ENCODE measurements at regions not wholly inside any gene's neighbourhood (a gene's known extent, or its start where the extent isn't known, plus 50 kb on each side); places are given as distances from the start of the nearest gene placed in this dataset.
"Not testable (repeated sequence)": the region's sequence is repeated elsewhere in the genome, so short reads cannot be mapped to it uniquely, and the experiment has no call there.

DNA sequence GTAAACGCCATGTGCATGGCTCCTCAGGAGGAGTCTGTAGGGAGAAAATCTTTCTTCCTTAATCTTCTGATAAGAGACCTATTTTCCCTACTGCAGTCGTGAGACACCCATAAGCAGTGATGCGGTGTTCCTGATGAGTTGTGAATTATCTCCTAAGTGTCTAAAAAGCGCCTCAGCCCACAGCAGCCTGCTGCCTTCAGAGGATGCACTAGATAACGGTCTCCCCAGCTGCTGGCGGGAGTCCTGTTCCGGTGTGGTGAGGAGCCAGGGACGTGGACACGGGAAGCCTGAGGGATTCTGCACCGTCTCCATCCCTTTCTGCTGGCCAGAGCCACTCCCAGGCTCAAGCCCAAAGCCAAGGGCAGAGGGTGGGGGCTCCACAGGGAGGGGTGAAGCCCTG lies 240.9 kb upstream of the SFSWAP start:
- TF ChIP-seq CTCF (conservative IDR thresholded peaks at IDR 0.05; ENCODE audit: low read depth, low read length); EZH2 (IDR thresholded peaks at IDR 0.05; ENCODE audit: borderline replicate concordance, low read depth, low read length, poor library complexity, severe bottlenecking): not testable (repeated sequence)
